CD4-positive, alpha-beta T cell treated with Interferon gamma for 1 hour (primary cell): ENCODE measurements at regions not wholly inside any gene's neighbourhood (a gene's known extent, or its start where the extent isn't known, plus 50 kb on each side); places are given as distances from the start of the nearest gene placed in this dataset.
"Not testable (repeated sequence)": the region's sequence is repeated elsewhere in the genome, so short reads cannot be mapped to it uniquely, and the experiment has no call there.

Experiments
- DNase-seq: peaks from one replicate; pipeline ENCODE4 v3.0.0-alpha.2; 2020

- DNase-seq, result no peak
These were observed 190.6 kb upstream of the HS3ST3A1 start for GRCh38 chr17:13792314-13792713.

GRCh38 chr17:13793951-13794350, 192.2 kb upstream of the HS3ST3A1 start:
- no peak for DNase-seq

- DNase-seq, result no peak
These were observed 196.1 kb upstream of the HS3ST3A1 start for GRCh38 chr17:13797863-13798262.

- no peak for DNase-seq
These were observed 204.4 kb upstream of the HS3ST3A1 start for GRCh38 chr17:13806092-13806491.

- DNase-seq, result no peak
These were observed 205.4 kb upstream of the HS3ST3A1 start for GRCh38 chr17:13807103-13807502.

- DNase-seq, result no peak
These were observed 210.6 kb upstream of the HS3ST3A1 start for GRCh38 chr17:13812350-13812749.

- no peak for DNase-seq
These were observed 211.9 kb upstream of the HS3ST3A1 start for GRCh38 chr17:13813347-13814240.

- no peak for DNase-seq
These were observed 221.0 kb upstream of the HS3ST3A1 start for GRCh38 chr17:13822700-13823099.

- no peak for DNase-seq
These were observed 223.9 kb upstream of the HS3ST3A1 start for GRCh38 chr17:13825526-13826040.

- no peak for DNase-seq
These were observed 225.4 kb upstream of the HS3ST3A1 start for GRCh38 chr17:13827118-13827517.

- no peak for DNase-seq
These were observed 232.2 kb upstream of the HS3ST3A1 start for GRCh38 chr17:13833921-13834320.

- no peak for DNase-seq
These were observed 233.4 kb upstream of the HS3ST3A1 start for GRCh38 chr17:13835151-13835550.

GRCh38 chr17:13837417-13837816, 231.9 kb upstream of the COX10 start:
- no peak for DNase-seq

GRCh38 chr17:13840254-13840653, 229.1 kb upstream of the COX10 start:
- no peak for DNase-seq

- DNase-seq, result no peak
These were observed 225.3 kb upstream of the COX10 start for GRCh38 chr17:13843862-13844635.

GRCh38 chr17:13851889-13852288, 217.4 kb upstream of the COX10 start:
- no peak for DNase-seq

GRCh38 chr17:13855730-13856129, 213.6 kb upstream of the COX10 start:
- DNase-seq, result not testable (repeated sequence)

GRCh38 chr17:13862346-13862745, 207.0 kb upstream of the COX10 start:
- no peak for DNase-seq

- no peak for DNase-seq
These were observed 205.9 kb upstream of the COX10 start for GRCh38 chr17:13863436-13863835.

- DNase-seq, result no peak
These were observed 204.8 kb upstream of the COX10 start for GRCh38 chr17:13864521-13864920.

GRCh38 chr17:13865650-13866049, 203.7 kb upstream of the COX10 start:
- DNase-seq, result no peak

- DNase-seq, result no peak
These were observed 199.9 kb upstream of the COX10 start for GRCh38 chr17:13869331-13869940.

- DNase-seq, result no peak
These were observed 198.0 kb upstream of the COX10 start for GRCh38 chr17:13871261-13871660.
